ENCODE measurements at regions not wholly inside any gene's neighbourhood (a gene's known extent, or its start where the extent isn't known, plus 50 kb on each side); places are given as distances from the start of the nearest gene placed in this dataset.

GRCh38 chr2:223404616-223405015 is 197.5 kb downstream of the SCG2 start:
- DNase-seq = no peak

- DNase-seq = no peak
These were observed 187.5 kb downstream of the SCG2 start for GRCh38 chr2:223414646-223415045.

GRCh38 chr2:223415071-223415470 is 187.1 kb downstream of the SCG2 start:
- DNase-seq = no peak

GRCh38 chr2:223416815-223417610 is 185.1 kb downstream of the SCG2 start:
- DNase-seq = no peak

- DNase-seq = no peak
These were observed 184.0 kb downstream of the SCG2 start for GRCh38 chr2:223418131-223418530.

GRCh38 chr2:223418604-223419199 is 183.5 kb downstream of the SCG2 start:
- no peak for DNase-seq

GRCh38 chr2:223420048-223420447 is 182.1 kb downstream of the SCG2 start:
- no peak for DNase-seq

GRCh38 chr2:223431479-223431878 is 170.7 kb downstream of the SCG2 start:
- DNase-seq = no peak

GRCh38 chr2:223433461-223433860 is 168.7 kb downstream of the SCG2 start:
- DNase-seq = no peak

GRCh38 chr2:223437788-223438187 is 164.4 kb downstream of the SCG2 start:
- DNase-seq = no peak

GRCh38 chr2:223439184-223439583 is 163.0 kb downstream of the SCG2 start:
- DNase-seq = no peak

- no peak for DNase-seq
These were observed 162.4 kb downstream of the SCG2 start for GRCh38 chr2:223439786-223440185.

GRCh38 chr2:223442847-223443246 is 159.3 kb downstream of the SCG2 start:
- DNase-seq = no peak

GRCh38 chr2:223450246-223450645 is 151.9 kb downstream of the SCG2 start:
- no peak for DNase-seq

GRCh38 chr2:223457301-223457700 is 144.9 kb downstream of the SCG2 start:
- DNase-seq = no peak

GRCh38 chr2:223459328-223459939 is 142.7 kb downstream of the SCG2 start:
- no peak for DNase-seq

- DNase-seq = no peak
These were observed 142.0 kb downstream of the SCG2 start for GRCh38 chr2:223460209-223460608.

GRCh38 chr2:223460774-223461211 is 141.4 kb downstream of the SCG2 start:
- no peak for DNase-seq

- DNase-seq = no peak
These were observed 138.1 kb downstream of the SCG2 start for GRCh38 chr2:223464071-223464470.

- no peak for DNase-seq
These were observed 136.4 kb downstream of the SCG2 start for GRCh38 chr2:223465793-223466192.

GRCh38 chr2:223467196-223467595 is 135.0 kb downstream of the SCG2 start:
- no peak for DNase-seq

- no peak for DNase-seq
These were observed 132.7 kb downstream of the SCG2 start for GRCh38 chr2:223469270-223470046.

- DNase-seq = no peak
These were observed 131.6 kb downstream of the SCG2 start for GRCh38 chr2:223470602-223471001.

Measured in DMS79 (cell line).